ENCODE measurements at regions not wholly inside any gene's neighbourhood (a gene's known extent, or its start where the extent isn't known, plus 50 kb on each side); places are given as distances from the start of the nearest gene placed in this dataset.

GRCh38 chr3:55178336-55178735 is 250.5 kb upstream of the LRTM1 start:
- H3K9me3 Mint-ChIP-seq: no peaks in the 10 kb centered on the region
- no peak for DNase-seq
- no peaks in the 10 kb centered on the region for H3K27me3 Mint-ChIP-seq
- no peak overlapping the region for H3K27ac Mint-ChIP-seq
- H3K4me3 Mint-ChIP-seq: no peak overlapping the region
- no peaks in the 10 kb centered on the region for H3K4me1 Mint-ChIP-seq
- CTCF ChIA-PET: no interaction called here
- H3K36me3 Mint-ChIP-seq: no peaks in the 10 kb centered on the region

- no peaks in the 10 kb centered on the region for H3K27me3 Mint-ChIP-seq
- CTCF ChIA-PET: no interaction called here
- H3K4me1 Mint-ChIP-seq: no peaks in the 10 kb centered on the region
- no peak for DNase-seq
- H3K4me3 Mint-ChIP-seq: no peak overlapping the region
- no peak overlapping the region for H3K27ac Mint-ChIP-seq
- no peaks in the 10 kb centered on the region for H3K9me3 Mint-ChIP-seq
- H3K36me3 Mint-ChIP-seq: no peaks in the 10 kb centered on the region
Measured at GRCh38 chr3:55177749-55178148, 249.9 kb upstream of the LRTM1 start.

DNA sequence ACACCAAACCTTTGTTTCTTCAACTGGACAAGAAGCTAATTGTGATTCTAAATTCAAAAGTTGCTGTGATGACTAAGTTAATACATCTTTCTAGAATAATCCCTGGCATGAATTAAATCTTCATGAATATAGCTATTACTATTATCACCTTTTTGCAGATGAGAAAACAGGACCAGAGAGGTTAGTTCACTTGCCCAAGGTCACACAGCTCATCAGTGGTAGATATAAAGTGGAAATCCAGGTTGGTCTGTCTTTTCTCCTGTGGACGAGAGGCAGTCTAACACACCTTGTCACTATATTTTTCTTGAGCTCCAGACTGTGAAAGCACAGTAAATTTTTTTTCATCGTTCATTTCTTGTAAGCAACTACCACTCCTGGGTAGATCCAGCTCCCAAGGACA is 247.6 kb upstream of the LRTM1 start:
- Mint-ChIP-seq H3K4me1 (no peaks in the 10 kb centered on the region), H3K27ac (no peak overlapping the region), H3K27me3 (no peaks in the 10 kb centered on the region), H3K36me3 (no peaks in the 10 kb centered on the region), H3K9me3 (no peaks in the 10 kb centered on the region), H3K4me3 (no peak overlapping the region)
- CTCF ChIA-PET: no interaction called here
- no peak for DNase-seq

DNA sequence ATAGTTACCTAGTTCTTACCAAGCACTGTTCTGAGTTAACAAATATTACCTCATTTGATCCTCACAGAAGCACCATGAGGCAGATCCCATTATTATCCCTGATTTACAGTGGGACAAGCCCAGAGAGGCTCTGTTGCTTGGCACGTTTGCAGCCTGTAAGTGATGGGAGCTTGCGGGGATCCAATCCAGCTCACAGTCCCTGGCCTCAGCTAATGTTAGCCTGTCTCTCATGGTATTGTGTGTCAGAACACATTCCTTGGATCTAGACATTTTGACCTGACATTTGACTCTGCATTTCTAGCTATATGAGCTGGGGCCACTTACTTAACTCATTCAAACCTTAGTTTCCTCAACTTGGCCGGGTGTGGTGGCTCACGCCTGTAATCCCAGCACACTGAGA is 246.9 kb upstream of the LRTM1 start:
- no peaks in the 10 kb centered on the region for H3K4me1 Mint-ChIP-seq
- H3K9me3 Mint-ChIP-seq: no peaks in the 10 kb centered on the region
- no peaks in the 10 kb centered on the region for H3K36me3 Mint-ChIP-seq
- no peaks in the 10 kb centered on the region for H3K27me3 Mint-ChIP-seq
- H3K27ac Mint-ChIP-seq: no peak overlapping the region
- DNase-seq: no peak
- H3K4me3 Mint-ChIP-seq: no peak overlapping the region
- CTCF ChIA-PET: no interaction called here

- no peaks in the 10 kb centered on the region for H3K27me3 Mint-ChIP-seq
- H3K4me3 Mint-ChIP-seq: no peak overlapping the region
- CTCF ChIA-PET: interaction anchor here (0.6 kb wide), 1 partner anchor 1020 kb away, joined by 3 read pairs; no protein-coding TSS in a partner anchor
- DNase-seq: no peak
- no peaks in the 10 kb centered on the region for H3K9me3 Mint-ChIP-seq
- no peak overlapping the region for H3K27ac Mint-ChIP-seq
- no peaks in the 10 kb centered on the region for H3K4me1 Mint-ChIP-seq
- H3K36me3 Mint-ChIP-seq: no peaks in the 10 kb centered on the region
Measured at GRCh38 chr3:55173504-55173903, 245.6 kb upstream of the LRTM1 start.

DNA sequence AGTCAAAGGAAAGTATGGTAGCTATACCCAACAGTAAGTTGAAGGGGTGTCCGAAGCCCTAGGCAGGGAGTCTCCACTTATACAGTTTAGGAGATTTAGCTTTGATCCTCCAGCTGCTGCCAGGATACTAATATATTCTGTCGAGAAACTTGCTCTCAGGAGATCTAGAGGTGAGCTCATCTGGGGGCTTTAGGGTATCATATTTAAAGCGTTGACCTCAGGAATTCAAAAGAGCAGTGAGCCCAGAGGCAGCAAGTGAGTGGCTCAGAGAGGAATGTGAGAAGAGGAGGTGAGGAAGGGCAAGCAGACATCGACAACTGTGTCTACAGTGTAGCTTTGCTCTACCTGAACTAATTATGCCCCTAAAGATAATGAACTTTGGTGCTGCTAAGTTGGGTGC is 245.1 kb upstream of the LRTM1 start:
- CTCF ChIA-PET: no interaction called here
- no peaks in the 10 kb centered on the region for H3K4me1 Mint-ChIP-seq
- H3K36me3 Mint-ChIP-seq: no peaks in the 10 kb centered on the region
- no peak for DNase-seq
- H3K27me3 Mint-ChIP-seq: no peaks in the 10 kb centered on the region
- no peaks in the 10 kb centered on the region for H3K9me3 Mint-ChIP-seq
- no peak overlapping the region for H3K4me3 Mint-ChIP-seq
- no peak overlapping the region for H3K27ac Mint-ChIP-seq

DNA sequence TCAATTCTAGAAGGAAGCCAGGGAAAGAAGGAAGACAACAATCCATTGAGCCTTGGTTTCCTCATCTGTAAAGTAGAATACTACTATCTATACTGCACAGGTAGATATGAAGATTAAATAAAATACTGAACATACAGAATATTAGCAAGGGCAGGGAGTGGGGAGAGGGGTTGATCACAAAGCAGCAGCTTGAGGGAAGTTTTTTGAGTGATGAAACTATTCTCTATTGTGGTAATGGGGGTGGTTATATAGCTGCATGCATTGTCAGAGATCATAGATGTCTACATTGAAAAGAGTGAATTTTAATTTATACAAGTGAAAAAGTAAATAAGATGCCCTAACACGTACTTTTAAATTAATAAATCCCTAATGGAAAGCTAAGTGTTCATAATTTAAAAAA is 242.6 kb upstream of the LRTM1 start:
- Mint-ChIP-seq H3K27ac (no peak overlapping the region), H3K4me1 (no peaks in the 10 kb centered on the region), H3K36me3 (no peaks in the 10 kb centered on the region), H3K27me3 (no peaks in the 10 kb centered on the region), H3K9me3 (no peaks in the 10 kb centered on the region), H3K4me3 (no peak overlapping the region)
- DNase-seq: no peak
- CTCF ChIA-PET: no interaction called here

- DNase-seq: no peak
- no peak overlapping the region for H3K27ac Mint-ChIP-seq
- H3K36me3 Mint-ChIP-seq: no peaks in the 10 kb centered on the region
- H3K9me3 Mint-ChIP-seq: no peaks in the 10 kb centered on the region
- CTCF ChIA-PET: no interaction called here
- H3K27me3 Mint-ChIP-seq: no peaks in the 10 kb centered on the region
- H3K4me1 Mint-ChIP-seq: no peaks in the 10 kb centered on the region
- no peak overlapping the region for H3K4me3 Mint-ChIP-seq
Measured at GRCh38 chr3:55169608-55170072, 241.8 kb upstream of the LRTM1 start.

DNA sequence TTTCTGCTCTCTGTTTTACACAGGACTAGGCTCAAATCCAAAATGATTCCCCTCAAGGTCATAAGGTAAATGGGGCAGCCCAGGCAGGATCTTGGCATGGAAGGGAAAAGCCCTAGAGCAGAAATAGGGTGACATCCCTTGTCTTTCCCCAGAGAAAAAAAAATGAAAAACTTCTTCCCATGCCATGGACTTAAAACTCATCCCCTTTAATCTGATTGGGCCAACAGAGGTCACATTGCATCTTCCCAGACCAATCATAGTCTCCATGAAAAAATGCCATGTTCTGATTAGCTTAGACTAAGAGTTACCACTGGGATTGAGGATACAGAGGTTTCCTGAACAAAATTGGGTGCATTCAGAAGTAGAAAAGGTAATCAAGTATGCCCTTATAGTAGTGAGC is 241.3 kb upstream of the LRTM1 start:
- Mint-ChIP-seq H3K36me3 (no peaks in the 10 kb centered on the region), H3K9me3 (no peaks in the 10 kb centered on the region), H3K27ac (no peak overlapping the region), H3K27me3 (no peaks in the 10 kb centered on the region), H3K4me1 (no peaks in the 10 kb centered on the region), H3K4me3 (no peak overlapping the region)
- CTCF ChIA-PET: no interaction called here
- DNase-seq: no peak

GRCh38 chr3:55167586-55168317 is 239.9 kb upstream of the LRTM1 start:
- H3K27ac Mint-ChIP-seq: no peak overlapping the region
- H3K27me3 Mint-ChIP-seq: no peaks in the 10 kb centered on the region
- DNase-seq: no peak
- no peak overlapping the region for H3K4me3 Mint-ChIP-seq
- H3K36me3 Mint-ChIP-seq: no peaks in the 10 kb centered on the region
- H3K4me1 Mint-ChIP-seq: no peaks in the 10 kb centered on the region
- no peaks in the 10 kb centered on the region for H3K9me3 Mint-ChIP-seq
- CTCF ChIA-PET: no interaction called here

DNA sequence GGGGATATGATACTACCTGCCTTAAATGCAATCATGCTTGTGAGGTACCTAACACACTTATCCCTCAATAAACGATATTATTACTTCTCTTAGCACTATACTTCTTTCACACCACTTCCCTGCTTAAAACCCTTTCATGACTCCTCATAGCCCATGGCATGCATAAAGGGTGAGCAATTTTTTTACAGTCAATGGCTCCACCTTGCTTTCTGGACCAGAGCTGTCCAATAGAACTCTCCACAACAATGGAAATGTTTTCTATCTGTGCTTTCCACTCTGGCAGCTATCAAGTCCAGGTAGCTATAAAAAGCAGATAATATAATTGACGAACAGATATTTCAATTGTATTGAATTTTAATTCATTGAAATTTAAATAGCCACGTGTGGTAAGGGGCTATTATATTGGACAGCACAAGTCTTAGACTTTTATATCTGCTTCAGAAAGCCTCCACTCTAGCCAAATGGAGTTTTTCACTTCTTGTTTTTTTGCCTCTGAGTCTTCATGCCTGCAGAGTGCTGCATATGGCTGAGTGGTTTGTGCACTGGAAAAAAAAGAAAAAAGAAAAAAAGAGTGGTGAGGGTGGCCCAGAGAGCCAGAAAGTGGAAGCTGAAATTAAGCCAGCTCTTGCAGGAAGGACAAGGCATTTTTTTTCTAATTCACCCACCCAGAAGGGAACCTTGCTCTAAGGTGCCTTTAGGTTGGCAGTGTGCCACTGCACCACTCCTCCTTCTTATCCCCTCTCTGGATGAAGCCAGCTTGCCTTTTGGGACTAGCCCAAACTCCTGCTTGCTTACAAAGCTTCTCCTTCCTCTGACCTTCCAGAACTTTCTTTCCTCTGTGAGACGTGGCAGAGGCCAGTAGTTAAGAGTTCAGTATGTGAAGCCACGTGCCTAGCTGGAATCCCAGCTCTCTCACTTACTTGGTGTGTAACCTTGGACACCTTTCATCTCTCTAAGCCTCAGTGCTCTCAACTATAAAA is 239.0 kb upstream of the LRTM1 start:
- DNase-seq: no peak
- no peak overlapping the region for H3K27ac Mint-ChIP-seq
- CTCF ChIA-PET: no interaction called here
- H3K9me3 Mint-ChIP-seq: no peaks in the 10 kb centered on the region
- H3K4me1 Mint-ChIP-seq: no peaks in the 10 kb centered on the region
- H3K36me3 Mint-ChIP-seq: no peaks in the 10 kb centered on the region
- H3K4me3 Mint-ChIP-seq: no peak overlapping the region
- H3K27me3 Mint-ChIP-seq: no peaks in the 10 kb centered on the region

GRCh38 chr3:55165704-55166405 is 238.0 kb upstream of the LRTM1 start:
- Mint-ChIP-seq H3K9me3 (no peaks in the 10 kb centered on the region), H3K27me3 (no peaks in the 10 kb centered on the region), H3K27ac (no peak overlapping the region), H3K4me3 (no peak overlapping the region), H3K36me3 (no peaks in the 10 kb centered on the region), H3K4me1 (no peaks in the 10 kb centered on the region)
- CTCF ChIA-PET: no interaction called here
- no peak for DNase-seq

DNA sequence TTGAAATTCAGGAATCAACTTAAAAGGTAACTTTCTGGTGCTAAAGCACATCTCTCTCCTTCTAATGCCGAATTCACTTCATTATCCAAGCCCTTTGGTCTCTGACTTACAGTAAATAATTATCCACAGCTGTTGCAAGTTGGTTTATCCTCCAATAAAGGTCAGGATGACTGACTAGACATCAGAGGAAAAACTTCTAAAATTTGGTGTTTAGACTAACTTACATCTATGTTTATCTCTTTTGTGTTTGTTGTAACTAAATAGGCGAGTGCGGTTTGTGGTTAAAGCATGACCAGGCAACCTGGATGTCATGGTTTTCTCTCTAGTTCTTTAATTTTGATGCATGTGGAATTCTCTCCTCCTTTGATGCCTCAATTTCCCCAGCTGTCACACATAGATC is 237.4 kb upstream of the LRTM1 start:
- Mint-ChIP-seq H3K27ac (no peak overlapping the region), H3K4me3 (no peak overlapping the region), H3K9me3 (no peaks in the 10 kb centered on the region), H3K27me3 (no peaks in the 10 kb centered on the region), H3K36me3 (no peaks in the 10 kb centered on the region), H3K4me1 (no peaks in the 10 kb centered on the region)
- CTCF ChIA-PET: no interaction called here
- no peak for DNase-seq

DNA sequence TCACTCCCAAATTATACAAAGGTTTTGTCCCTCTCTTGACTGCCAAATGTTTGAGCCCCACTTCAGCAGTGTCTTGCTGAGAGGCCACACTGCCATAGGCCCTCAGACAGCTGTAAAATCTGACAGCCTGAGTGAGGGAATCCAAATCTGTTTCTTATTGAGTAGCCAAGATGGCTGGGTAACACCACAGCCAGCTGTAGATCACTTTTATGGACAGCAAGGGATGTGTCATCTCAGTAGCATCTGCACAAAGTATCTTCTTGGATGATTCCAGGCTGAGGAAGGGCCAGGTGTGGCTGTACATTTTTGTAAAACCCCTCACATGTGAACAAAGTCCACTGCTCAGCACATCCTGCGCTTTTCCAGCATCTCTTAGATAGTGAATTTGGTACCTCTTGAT is 237.0 kb upstream of the LRTM1 start:
- Mint-ChIP-seq H3K36me3 (no peaks in the 10 kb centered on the region), H3K9me3 (no peaks in the 10 kb centered on the region), H3K27ac (no peak overlapping the region), H3K4me1 (no peaks in the 10 kb centered on the region), H3K4me3 (no peak overlapping the region), H3K27me3 (no peaks in the 10 kb centered on the region)
- CTCF ChIA-PET: no interaction called here
- no peak for DNase-seq
